Kidney (tissue), 13 donors: ENCODE measurements at regions not wholly inside any gene's neighbourhood (a gene's known extent, or its start where the extent isn't known, plus 50 kb on each side); places are given as distances from the start of the nearest gene placed in this dataset.

ENCODE experiments used
- DNase-seq, 5 donors: peaks; one replicate each; pipeline ENCODE4 v3.0.0-alpha.2; 2013 to 2020
- FAIRE-seq: peaks from 2 replicates; lab custom pipeline; 2012; peaks lifted over from hg19 to GRCh38; lab: Jason Lieb, UNC
- H3K27ac ChIP-seq, 2 donors: one replicate each; pipeline ENCODE4 v1.7.0; 2013; ENCODE audit warnings: low read depth in 2 of 2, low read length in 2 of 2, inconsistent platforms in 1 of 2
- H3K27me3 ChIP-seq: one replicate; pipeline ENCODE4 v1.7.1; 2013; ENCODE audit warnings: low read length, inconsistent platforms; ENCODE audit not compliant: control insufficient read depth, insufficient read depth
- H3K36me3 ChIP-seq, 3 donors: one replicate each; pipeline versions ENCODE4 v1.7.0 to v1.7.1; 2013; ENCODE audit warnings: low read length in 3 of 3, control low read depth in 1 of 3, inconsistent platforms in 1 of 3; ENCODE audit not compliant: insufficient read depth in 3 of 3, control insufficient read depth in 2 of 3
- H3K4me1 ChIP-seq, 3 donors: one replicate each; pipeline versions ENCODE4 v1.7.0 to v1.7.1; 2013; ENCODE audit warnings: low read length in 3 of 3, inconsistent platforms in 1 of 3, low read depth in 1 of 3; ENCODE audit not compliant: control insufficient read depth in 2 of 3, insufficient read depth in 2 of 3
- H3K4me3 ChIP-seq, 3 donors: one replicate each; pipeline versions ENCODE4 v1.7.0 to v1.8.1; 2013; ENCODE audit warnings: low read length in 3 of 3, control low read depth in 1 of 3, inconsistent platforms in 1 of 3
- H3K9ac ChIP-seq, 3 donors: one replicate each; pipeline versions ENCODE4 v1.7.0 to v1.7.1; 2013; ENCODE audit warnings: low read length in 3 of 3, control low read depth in 1 of 3, inconsistent platforms in 1 of 3
- H3K9me3 ChIP-seq, 3 donors: one replicate each; pipeline versions ENCODE4 v1.7.0 to v1.7.1; 2013; ENCODE audit warnings: low read length in 3 of 3, control low read depth in 1 of 3, inconsistent platforms in 1 of 3; ENCODE audit not compliant: control insufficient read depth in 2 of 3, insufficient read depth in 1 of 3
- CTCF ChIP-seq: IDR thresholded peaks from 3 replicates; pipeline ENCODE4 v1.5.1; 2012; ENCODE audit warnings: mild to moderate bottlenecking, moderate library complexity, borderline replicate concordance; ENCODE audit not compliant: insufficient read depth; ENCODE audit errors: extremely low read depth
- intact Hi-C: fragments of 100-400 bp; cut with DNase I; formaldehyde crosslinking; loops from one replicate; pipeline ENCODE4 v1.11.1; 2022
- donor health status: control.
- donor health status: control.
- donor health status: control.
- donor health status: control.
- donor health status: control.
- donor health status: DM: yes; HTN: yes; CAD: no.
- donor health status: Normal renal cell carcinoma (clear cell type).

DNA sequence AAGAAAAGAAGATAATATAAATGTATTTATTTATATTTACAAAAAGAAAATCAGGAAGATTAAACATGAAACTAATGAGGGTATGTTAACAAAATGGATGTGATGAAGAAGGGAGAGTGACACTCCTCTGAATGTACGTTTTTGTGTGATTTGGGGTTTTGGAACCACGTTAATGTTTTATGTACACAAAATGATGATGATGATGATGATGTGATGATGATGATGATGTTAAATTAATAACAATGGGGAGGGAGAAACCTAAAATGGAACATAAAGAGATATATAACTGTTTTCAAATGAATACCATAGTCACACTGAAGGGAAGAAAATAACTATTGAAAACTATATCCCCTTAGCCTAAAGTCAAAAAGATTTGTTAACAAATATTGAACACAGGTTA, 143.1 kb downstream of the RCN1 start:
- TF ChIP-seq CTCF = no peak
- no peaks in the 10 kb centered on the region for H3K27me3 ChIP-seq
- H3K4me1 ChIP-seq = no peaks in the 10 kb centered on the region
- H3K9me3 ChIP-seq = no peaks in the 10 kb centered on the region
- H3K36me3 ChIP-seq = no peaks in the 10 kb centered on the region
- H3K27ac ChIP-seq = no peak overlapping the region
- DNase-seq = no peak
- FAIRE-seq = no peak
- no peak overlapping the region for H3K9ac ChIP-seq
- intact Hi-C loops = no loop called here
- H3K4me3 ChIP-seq = no peak overlapping the region

GRCh38 chr11:32244453-32244852, 153.6 kb downstream of the RCN1 start:
- Histone ChIP-seq H3K27ac (no peak overlapping the region), H3K4me3 (no peak overlapping the region), H3K9ac (no peak overlapping the region), H3K4me1 (no peaks in the 10 kb centered on the region), H3K36me3 (no peaks in the 10 kb centered on the region), H3K27me3 (no peaks in the 10 kb centered on the region), H3K9me3 (no peaks in the 10 kb centered on the region)
- FAIRE-seq (no peak), DNase-seq (no peak)
- no peak for TF ChIP-seq CTCF
- intact Hi-C loops = no loop called here

GRCh38 chr11:32253706-32254105, 162.8 kb downstream of the RCN1 start:
- H3K9me3 ChIP-seq = no peaks in the 10 kb centered on the region
- DNase-seq = no peak
- no peaks in the 10 kb centered on the region for H3K36me3 ChIP-seq
- no peaks in the 10 kb centered on the region for H3K27me3 ChIP-seq
- H3K9ac ChIP-seq = no peak overlapping the region
- no peak for FAIRE-seq
- TF ChIP-seq CTCF = no peak
- intact Hi-C loops = no loop called here
- H3K4me3 ChIP-seq = no peak overlapping the region
- H3K27ac ChIP-seq = no peak overlapping the region
- no peaks in the 10 kb centered on the region for H3K4me1 ChIP-seq

DNA sequence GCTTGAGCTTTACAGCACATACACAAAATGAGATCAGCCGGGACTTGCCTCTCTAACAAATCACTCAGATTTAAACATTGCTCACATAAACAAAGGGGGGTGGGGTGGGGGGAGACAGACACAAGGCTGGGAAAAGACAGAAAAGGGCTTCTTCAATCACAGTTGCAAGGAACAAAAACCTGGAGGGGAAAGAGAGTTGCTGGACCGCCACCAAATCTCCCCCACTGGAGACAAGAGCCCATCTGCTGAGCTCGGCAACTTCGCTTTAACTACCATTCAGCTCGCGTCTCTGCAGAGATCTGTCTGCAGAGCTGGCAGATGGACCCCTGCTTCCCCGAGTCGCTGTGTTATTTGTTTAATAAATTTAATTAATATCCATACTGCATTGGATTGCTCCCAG, 165.0 kb downstream of the RCN1 start:
- Histone ChIP-seq H3K27ac (no peak overlapping the region), H3K9ac (no peak overlapping the region), H3K36me3 (no peaks in the 10 kb centered on the region), H3K4me3 (no peak overlapping the region), H3K27me3 (no peaks in the 10 kb centered on the region), H3K4me1 (no peaks in the 10 kb centered on the region), H3K9me3 (no peaks in the 10 kb centered on the region)
- FAIRE-seq = no peak
- intact Hi-C loops = no loop called here
- peak in 4 of 5 donors; percentile 46 to 90 (median 64) for DNase-seq
- TF ChIP-seq CTCF = no peak
